ENCODE measurements at regions not wholly inside any gene's neighbourhood (a gene's known extent, or its start where the extent isn't known, plus 50 kb on each side); places are given as distances from the start of the nearest gene placed in this dataset.

DNA sequence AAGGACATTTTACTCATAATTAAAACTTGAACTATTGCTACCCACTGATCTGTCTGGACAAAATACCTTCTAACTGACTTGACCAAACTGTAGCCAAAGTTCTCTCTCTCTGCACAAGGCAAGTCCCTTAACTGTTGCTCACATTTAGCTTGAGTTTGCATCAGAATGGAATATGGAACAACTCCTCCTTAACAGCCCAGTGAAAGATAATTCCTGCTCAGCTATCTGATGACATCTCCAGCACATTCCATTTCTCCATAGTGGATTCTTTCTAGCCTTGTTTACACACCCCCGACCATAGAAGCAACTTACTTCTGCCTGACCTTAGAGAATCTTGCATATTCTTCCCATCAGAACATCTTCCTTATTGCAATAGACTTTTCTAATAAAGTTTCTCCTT lies 317.2 kb upstream of the CDH2 start:
- TF ChIP-seq, protein P1, sequence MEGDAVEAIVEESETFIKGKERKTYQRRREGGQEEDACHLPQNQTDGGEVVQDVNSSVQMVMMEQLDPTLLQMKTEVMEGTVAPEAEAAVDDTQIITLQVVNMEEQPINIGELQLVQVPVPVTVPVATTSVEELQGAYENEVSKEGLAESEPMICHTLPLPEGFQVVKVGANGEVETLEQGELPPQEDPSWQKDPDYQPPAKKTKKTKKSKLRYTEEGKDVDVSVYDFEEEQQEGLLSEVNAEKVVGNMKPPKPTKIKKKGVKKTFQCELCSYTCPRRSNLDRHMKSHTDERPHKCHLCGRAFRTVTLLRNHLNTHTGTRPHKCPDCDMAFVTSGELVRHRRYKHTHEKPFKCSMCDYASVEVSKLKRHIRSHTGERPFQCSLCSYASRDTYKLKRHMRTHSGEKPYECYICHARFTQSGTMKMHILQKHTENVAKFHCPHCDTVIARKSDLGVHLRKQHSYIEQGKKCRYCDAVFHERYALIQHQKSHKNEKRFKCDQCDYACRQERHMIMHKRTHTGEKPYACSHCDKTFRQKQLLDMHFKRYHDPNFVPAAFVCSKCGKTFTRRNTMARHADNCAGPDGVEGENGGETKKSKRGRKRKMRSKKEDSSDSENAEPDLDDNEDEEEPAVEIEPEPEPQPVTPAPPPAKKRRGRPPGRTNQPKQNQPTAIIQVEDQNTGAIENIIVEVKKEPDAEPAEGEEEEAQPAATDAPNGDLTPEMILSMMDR (IDR thresholded peaks at IDR 0.05; ENCODE audit: borderline replicate concordance, control extremely low read depth, extremely low read depth, insufficient read depth, missing control alignments): no peak
- DNase-seq (ENCODE audit: low spot score): no peak
- in situ Hi-C loops (cut with MboI; ENCODE audit: low sequenced_read_pairs, unreplicated experiment): no loop called here

GRCh38 chr18:28485918-28486317 lies 309.0 kb upstream of the CDH2 start:
- TF ChIP-seq, protein P1 (IDR thresholded peaks at IDR 0.05; ENCODE audit: borderline replicate concordance, control extremely low read depth, extremely low read depth, insufficient read depth, missing control alignments): no peak
- DNase-seq (ENCODE audit: low spot score): peak; percentile 16
- in situ Hi-C loops (cut with MboI; ENCODE audit: low sequenced_read_pairs, unreplicated experiment): no loop called here

DNA sequence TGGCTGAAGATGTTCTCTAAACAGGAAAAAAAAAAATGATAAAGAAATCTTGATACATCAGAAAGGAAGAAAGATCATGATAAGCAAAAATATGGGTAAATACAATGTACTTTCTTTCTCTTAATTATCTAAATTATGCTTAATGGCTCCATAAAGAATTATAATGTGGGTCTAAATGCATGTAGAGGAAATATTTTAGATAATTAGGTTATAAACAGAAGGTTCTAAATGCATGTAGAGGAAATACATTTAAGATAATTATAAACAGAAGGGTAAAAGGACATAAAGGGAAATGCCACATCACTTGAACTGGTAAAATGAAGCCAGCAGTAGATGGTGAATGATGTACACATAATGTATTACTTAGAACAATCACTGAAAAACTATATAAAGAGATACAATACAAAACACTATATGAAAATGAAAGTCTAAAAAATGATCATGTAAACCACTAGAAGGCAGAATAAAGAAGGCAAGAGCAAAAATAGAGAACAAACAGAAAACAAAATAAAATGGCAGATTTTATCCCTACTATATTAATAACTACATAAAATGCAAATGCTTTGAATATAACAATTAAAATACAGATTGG lies 308.4 kb upstream of the CDH2 start:
- DNase-seq (ENCODE audit: low spot score): no peak
- in situ Hi-C loops (cut with MboI; ENCODE audit: low sequenced_read_pairs, unreplicated experiment): no loop called here
- TF ChIP-seq, protein P1 (IDR thresholded peaks at IDR 0.05; ENCODE audit: borderline replicate concordance, control extremely low read depth, extremely low read depth, insufficient read depth, missing control alignments): no peak

GRCh38 chr18:28478531-28478930 lies 301.6 kb upstream of the CDH2 start:
- no peak for DNase-seq (ENCODE audit: low spot score)
- TF ChIP-seq, protein P1 (IDR thresholded peaks at IDR 0.05; ENCODE audit: borderline replicate concordance, control extremely low read depth, extremely low read depth, insufficient read depth, missing control alignments): no peak
- in situ Hi-C loops (cut with MboI; ENCODE audit: low sequenced_read_pairs, unreplicated experiment): no loop called here

- TF ChIP-seq, protein P1 (IDR thresholded peaks at IDR 0.05; ENCODE audit: borderline replicate concordance, control extremely low read depth, extremely low read depth, insufficient read depth, missing control alignments): no peak
- in situ Hi-C loops (cut with MboI; ENCODE audit: low sequenced_read_pairs, unreplicated experiment): no loop called here
- no peak for DNase-seq (ENCODE audit: low spot score)
These were observed 299.4 kb upstream of the CDH2 start for GRCh38 chr18:28476302-28476701.

DNA sequence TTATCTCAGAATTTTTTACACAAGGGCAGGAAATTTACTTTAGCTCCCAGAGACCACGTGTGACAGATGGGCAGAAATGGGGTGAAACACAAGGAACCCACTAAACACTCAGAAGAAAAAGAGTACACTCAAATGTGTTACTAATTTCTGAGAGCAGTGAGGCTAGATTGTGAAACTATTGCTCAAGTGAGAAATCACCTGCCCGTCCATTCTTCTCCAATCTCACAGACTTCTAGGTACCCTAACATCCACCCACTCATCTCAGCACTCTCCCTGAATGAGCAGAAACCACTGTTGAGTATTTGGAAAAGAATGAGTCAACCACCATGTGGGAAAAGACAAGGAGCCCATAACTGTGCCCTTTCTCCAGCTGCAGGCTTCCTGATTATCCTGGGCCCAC lies 293.0 kb upstream of the CDH2 start:
- no peak for DNase-seq (ENCODE audit: low spot score)
- TF ChIP-seq, protein P1 (IDR thresholded peaks at IDR 0.05; ENCODE audit: borderline replicate concordance, control extremely low read depth, extremely low read depth, insufficient read depth, missing control alignments): no peak
- in situ Hi-C loops (cut with MboI; ENCODE audit: low sequenced_read_pairs, unreplicated experiment): no loop called here
